OCI-LY7 (cell line): ENCODE measurements at regions not wholly inside any gene's neighbourhood (a gene's known extent, or its start where the extent isn't known, plus 50 kb on each side); places are given as distances from the start of the nearest gene placed in this dataset.

Source experiments
- EZH2phosphoT487 ChIP-seq: fragments of 200-600 bp; sonication (generic); IDR thresholded peaks from 2 replicates; pipeline ENCODE4 v1.6.1; 2018; ENCODE audit warnings: low read depth, borderline replicate concordance, mild to moderate bottlenecking, mixed run types, antibody characterized with exemption, low read length, moderate library complexity, mixed read lengths
- TF ChIP-seq, protein P1 (sequence below): fragments of 200-600 bp; sonication (generic); conservative IDR thresholded peaks from 2 replicates; pipeline ENCODE4 v1.5.1; 2014; ENCODE audit warnings: mild to moderate bottlenecking, antibody characterized with exemption, low read length, moderate library complexity, mixed read lengths

DNA sequence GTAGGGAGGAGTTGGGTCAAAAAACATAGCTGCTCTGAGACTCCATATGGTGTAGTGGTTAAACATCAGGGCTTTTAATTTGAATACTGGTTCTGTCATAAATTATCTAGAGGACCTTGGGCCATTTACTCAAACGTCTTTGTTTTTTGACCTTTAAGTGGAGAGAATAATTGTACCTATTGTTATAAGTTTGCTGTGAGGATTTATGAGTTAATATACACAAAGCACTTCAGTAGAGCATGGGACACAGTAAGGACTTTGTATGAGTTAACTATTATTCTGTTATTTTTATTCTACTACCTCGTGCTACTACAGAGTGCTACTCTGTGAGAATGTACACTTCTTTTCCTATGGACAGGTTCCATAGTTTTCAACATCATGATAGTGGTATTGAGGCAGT is 123.7 kb upstream of the TNC start:
- TF ChIP-seq, protein P1, sequence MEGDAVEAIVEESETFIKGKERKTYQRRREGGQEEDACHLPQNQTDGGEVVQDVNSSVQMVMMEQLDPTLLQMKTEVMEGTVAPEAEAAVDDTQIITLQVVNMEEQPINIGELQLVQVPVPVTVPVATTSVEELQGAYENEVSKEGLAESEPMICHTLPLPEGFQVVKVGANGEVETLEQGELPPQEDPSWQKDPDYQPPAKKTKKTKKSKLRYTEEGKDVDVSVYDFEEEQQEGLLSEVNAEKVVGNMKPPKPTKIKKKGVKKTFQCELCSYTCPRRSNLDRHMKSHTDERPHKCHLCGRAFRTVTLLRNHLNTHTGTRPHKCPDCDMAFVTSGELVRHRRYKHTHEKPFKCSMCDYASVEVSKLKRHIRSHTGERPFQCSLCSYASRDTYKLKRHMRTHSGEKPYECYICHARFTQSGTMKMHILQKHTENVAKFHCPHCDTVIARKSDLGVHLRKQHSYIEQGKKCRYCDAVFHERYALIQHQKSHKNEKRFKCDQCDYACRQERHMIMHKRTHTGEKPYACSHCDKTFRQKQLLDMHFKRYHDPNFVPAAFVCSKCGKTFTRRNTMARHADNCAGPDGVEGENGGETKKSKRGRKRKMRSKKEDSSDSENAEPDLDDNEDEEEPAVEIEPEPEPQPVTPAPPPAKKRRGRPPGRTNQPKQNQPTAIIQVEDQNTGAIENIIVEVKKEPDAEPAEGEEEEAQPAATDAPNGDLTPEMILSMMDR = no peak
- no peak for TF ChIP-seq EZH2phosphoT487
